ENCODE measurements at regions not wholly inside any gene's neighbourhood (a gene's known extent, or its start where the extent isn't known, plus 50 kb on each side); places are given as distances from the start of the nearest gene placed in this dataset.

- CTCF ChIA-PET: interaction anchor here (1.3 to 2.4 kb wide), 7 partner anchors 16 to 291 kb away, joined by 3 to 54 read pairs (median 5); no protein-coding TSS in a partner anchor
- Mint-ChIP-seq H3K9me3 (no peaks in the 10 kb centered on the region), H3K27ac (no peak overlapping the region), H3K36me3 (no peaks in the 10 kb centered on the region), H3K4me3 (no peak overlapping the region), H3K27me3 (ENCODE audit: low read depth) (no peaks in the 10 kb centered on the region), H3K4me1 (peaks cover 8% of the 10 kb centered on the region; the same call in 1 of the 2 replicates)
- ATAC-seq: no peak
- TF ChIP-seq ATF2 (CRISPR knock-in tag; IDR thresholded peaks at IDR 0.05; ENCODE audit: borderline replicate concordance, low read depth) (no peak), CTCF (IDR thresholded peaks at IDR 0.05) (no peak), ZNF423 (CRISPR knock-in tag; IDR thresholded peaks at IDR 0.05) (no peak), SP1 (CRISPR knock-in tag; conservative IDR thresholded peaks at IDR 0.05) (no peak), AR (CRISPR knock-in tag; IDR thresholded peaks at IDR 0.05) (no peak), KAT7 (CRISPR knock-in tag; IDR thresholded peaks at IDR 0.05; ENCODE audit: borderline replicate concordance) (no peak), NR3C1 (CRISPR knock-in tag; conservative IDR thresholded peaks at IDR 0.05; ENCODE audit: low read depth) (no peak), ZSCAN18 (CRISPR knock-in tag; IDR thresholded peaks at IDR 0.05) (no peak)
- POLR2A ChIA-PET: no interaction called here
- no peak for DNase-seq (ENCODE audit: low spot score)
Observed at GRCh38 chr16:82231008-82231787, 61.2 kb upstream of the MPHOSPH6 start.

GRCh38 chr16:82229800-82230619 lies 60.0 kb upstream of the MPHOSPH6 start:
- TF ChIP-seq CTCF (IDR thresholded peaks at IDR 0.05) (peak; percentile 86), SP1 (CRISPR knock-in tag; conservative IDR thresholded peaks at IDR 0.05) (no peak), CBFB (CRISPR knock-in tag; IDR thresholded peaks at IDR 0.05; ENCODE audit: low read depth) (no peak), ZNF423 (CRISPR knock-in tag; IDR thresholded peaks at IDR 0.05) (no peak), ETV6 (CRISPR knock-in tag; IDR thresholded peaks at IDR 0.05) (no peak), AR (CRISPR knock-in tag; IDR thresholded peaks at IDR 0.05) (no peak), SOX15 (CRISPR knock-in tag; IDR thresholded peaks at IDR 0.05) (no peak), CREB1 (CRISPR knock-in tag; IDR thresholded peaks at IDR 0.05) (no peak)

More at GRCh38 chr16:82229800-82230619, 60.0 kb upstream of the MPHOSPH6 start:
- Mint-ChIP-seq H3K4me3 (no peak overlapping the region), H3K27me3 (ENCODE audit: low read depth) (no peaks in the 10 kb centered on the region), H3K4me1 (peaks cover 8% of the 10 kb centered on the region; the same call in 1 of the 2 replicates), H3K27ac (no peak overlapping the region), H3K36me3 (no peaks in the 10 kb centered on the region), H3K9me3 (no peaks in the 10 kb centered on the region)
- ATAC-seq (peak; percentile 94), DNase-seq (ENCODE audit: low spot score) (peak; percentile 86)
- CTCF ChIA-PET: interaction anchor here (0.6 to 2.4 kb wide), 53 partner anchors 11 to 1925 kb away, joined by 3 to 54 read pairs (median 4); partner anchors contain the start of gene MPHOSPH6
- POLR2A ChIA-PET: no interaction called here
